ENCODE measurements at regions not wholly inside any gene's neighbourhood (a gene's known extent, or its start where the extent isn't known, plus 50 kb on each side); places are given as distances from the start of the nearest gene placed in this dataset.

DNA sequence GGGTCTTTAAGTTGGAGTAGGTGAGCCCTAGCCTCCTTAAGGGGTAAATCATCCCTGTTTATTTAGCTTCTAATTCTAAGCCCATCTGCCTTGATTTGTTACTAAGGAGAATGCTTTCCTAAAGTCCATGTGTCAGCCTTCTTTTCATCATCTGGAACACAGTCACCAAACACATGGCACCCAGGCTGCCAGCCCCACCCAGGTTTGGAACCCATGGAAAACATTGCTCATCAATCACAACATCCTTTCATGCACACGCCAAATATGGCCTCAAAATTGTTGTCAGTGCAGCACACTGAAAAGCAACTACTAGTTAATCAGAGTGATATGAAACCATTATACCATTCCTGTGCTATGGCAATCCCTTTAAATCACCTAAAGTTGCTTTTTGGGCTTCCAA lies 386.7 kb upstream of the ESRRG start:
- no peak for TF ChIP-seq CTCF (conservative IDR thresholded peaks at IDR 0.05 in 1 of 2, IDR thresholded peaks at IDR 0.05 in 1 of 2; ENCODE audit: low read depth in 1 of 2, low read length in 2 of 2)
- no peak for TF ChIP-seq EZH2 (IDR thresholded peaks at IDR 0.05; ENCODE audit: low read length, missing control alignments)

Measured in fibroblast of lung (primary cell).